Mucosa of stomach (tissue), 1 donor: ENCODE measurements at regions not wholly inside any gene's neighbourhood (a gene's known extent, or its start where the extent isn't known, plus 50 kb on each side); places are given as distances from the start of the nearest gene placed in this dataset.

Experiments
- H3K27me3 ChIP-seq: one replicate; pipeline ENCODE4 v1.7.0; 2013; ENCODE audit warnings: mild to moderate bottlenecking, low read length; ENCODE audit not compliant: control insufficient read depth, insufficient read depth
- H3K36me3 ChIP-seq: one replicate; pipeline ENCODE4 v1.7.0; 2013; ENCODE audit warnings: low read length; ENCODE audit not compliant: control insufficient read depth, insufficient read depth
- H3K4me1 ChIP-seq: one replicate; pipeline ENCODE4 v1.7.0; 2013; ENCODE audit warnings: mild to moderate bottlenecking, low read length; ENCODE audit not compliant: control insufficient read depth, insufficient read depth
- H3K4me3 ChIP-seq: one replicate; pipeline ENCODE4 v1.7.0; 2013; ENCODE audit warnings: low read length
- H3K9ac ChIP-seq: one replicate; pipeline ENCODE4 v1.7.0; 2013; ENCODE audit warnings: mild to moderate bottlenecking, low read length, moderate library complexity
- H3K9me3 ChIP-seq: one replicate; pipeline ENCODE4 v1.7.0; 2013; ENCODE audit warnings: mild to moderate bottlenecking, low read length, moderate library complexity; ENCODE audit not compliant: control insufficient read depth
- donor health status: Pancreatic carcinoma.

DNA sequence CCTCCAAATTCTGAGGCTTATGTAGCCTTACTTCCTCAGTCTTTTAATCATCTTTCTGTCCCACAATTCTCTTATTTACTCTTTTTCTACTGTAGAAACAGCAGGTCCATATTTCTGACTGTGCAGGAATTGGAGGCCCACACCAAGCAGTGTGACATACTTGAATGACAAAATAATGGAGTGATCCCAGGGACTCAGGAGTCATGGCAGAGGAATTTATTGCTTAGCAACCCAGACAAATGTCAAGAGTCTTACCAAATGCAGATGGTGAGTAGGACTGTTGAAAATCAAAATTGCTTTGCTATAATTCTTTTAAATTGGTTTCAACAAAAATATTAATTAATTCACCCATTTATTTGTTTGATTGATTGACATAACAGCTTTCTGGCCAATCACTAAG, 59.9 kb downstream of the HTR1B start:
- Histone ChIP-seq H3K36me3 (no peaks in the 10 kb centered on the region), H3K4me3 (no peak overlapping the region), H3K27me3 (no peaks in the 10 kb centered on the region)

DNA sequence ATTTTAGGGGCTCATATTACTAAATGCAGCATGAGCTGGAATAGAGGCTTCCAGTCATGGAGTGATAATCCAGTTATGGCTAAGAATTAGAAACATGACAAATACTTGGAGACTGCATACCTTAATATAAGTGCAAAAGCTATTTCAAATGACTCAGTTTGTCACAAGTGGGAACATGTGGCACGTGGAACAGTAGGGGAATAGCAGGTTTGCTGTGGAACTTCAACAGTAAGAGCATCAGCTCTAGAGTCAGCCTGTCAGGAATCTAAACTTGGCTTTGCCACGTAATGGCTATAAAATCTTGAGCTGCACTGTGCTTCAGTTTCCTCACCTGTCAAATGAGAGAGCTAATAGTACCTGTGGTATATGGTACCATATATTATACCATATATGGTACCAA, 62.1 kb downstream of the HTR1B start:
- Histone ChIP-seq H3K9ac (no peak overlapping the region), H3K4me1 (no peaks in the 10 kb centered on the region), H3K36me3 (no peaks in the 10 kb centered on the region), H3K9me3 (no peaks in the 10 kb centered on the region), H3K27me3 (no peaks in the 10 kb centered on the region), H3K4me3 (no peak overlapping the region)

More for the DNA sequence above, 59.9 kb downstream of the HTR1B start:
- Histone ChIP-seq H3K9ac (no peak overlapping the region), H3K9me3 (no peaks in the 10 kb centered on the region), H3K4me1 (no peaks in the 10 kb centered on the region)

DNA sequence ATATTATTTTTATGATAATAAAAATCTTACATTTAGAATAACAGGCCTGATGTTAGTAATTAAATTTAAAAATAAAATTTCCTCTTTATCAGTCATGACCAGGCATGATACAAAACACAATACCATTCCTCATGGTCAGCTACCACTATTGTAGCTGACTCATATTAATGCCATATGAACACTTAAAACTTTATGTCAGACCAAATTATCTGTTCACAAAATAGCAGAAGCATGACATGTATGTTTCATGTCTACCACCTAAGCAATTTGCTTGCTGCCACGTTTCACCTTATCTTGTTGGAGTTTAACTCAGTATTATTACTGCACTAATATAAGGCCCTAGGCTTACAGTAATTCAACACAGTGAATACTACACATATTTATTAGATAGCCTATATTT, 65.7 kb downstream of the HTR1B start:
- H3K36me3 ChIP-seq: no peaks in the 10 kb centered on the region
- no peaks in the 10 kb centered on the region for H3K4me1 ChIP-seq
- no peaks in the 10 kb centered on the region for H3K9me3 ChIP-seq

DNA sequence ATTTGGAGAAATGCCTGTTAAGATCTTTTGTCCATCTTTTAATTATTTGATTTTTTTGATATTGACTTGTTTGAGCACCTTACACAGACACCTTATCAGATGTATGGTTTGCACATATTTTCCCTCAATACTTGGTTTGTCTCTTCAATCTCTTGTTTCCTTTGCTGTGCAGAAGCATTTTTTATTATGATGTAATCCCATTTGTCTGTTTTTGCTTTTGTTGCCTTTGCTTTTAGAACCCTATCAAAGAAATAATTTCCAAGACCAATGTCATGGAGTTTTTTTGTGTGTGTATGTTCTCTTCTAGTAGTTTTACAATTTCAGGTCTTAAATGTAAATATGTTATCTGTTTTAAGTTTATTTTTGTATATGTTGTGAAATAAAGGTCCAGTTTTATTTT, 73.9 kb downstream of the HTR1B start:
- H3K27me3 ChIP-seq: no peaks in the 10 kb centered on the region
- no peaks in the 10 kb centered on the region for H3K36me3 ChIP-seq
- H3K9ac ChIP-seq: no peak overlapping the region
- no peak overlapping the region for H3K4me3 ChIP-seq
- no peaks in the 10 kb centered on the region for H3K9me3 ChIP-seq
- H3K4me1 ChIP-seq: no peaks in the 10 kb centered on the region

More for the DNA sequence above, 65.7 kb downstream of the HTR1B start:
- no peak overlapping the region for H3K9ac ChIP-seq
- H3K27me3 ChIP-seq: no peaks in the 10 kb centered on the region
- H3K4me3 ChIP-seq: no peak overlapping the region

DNA sequence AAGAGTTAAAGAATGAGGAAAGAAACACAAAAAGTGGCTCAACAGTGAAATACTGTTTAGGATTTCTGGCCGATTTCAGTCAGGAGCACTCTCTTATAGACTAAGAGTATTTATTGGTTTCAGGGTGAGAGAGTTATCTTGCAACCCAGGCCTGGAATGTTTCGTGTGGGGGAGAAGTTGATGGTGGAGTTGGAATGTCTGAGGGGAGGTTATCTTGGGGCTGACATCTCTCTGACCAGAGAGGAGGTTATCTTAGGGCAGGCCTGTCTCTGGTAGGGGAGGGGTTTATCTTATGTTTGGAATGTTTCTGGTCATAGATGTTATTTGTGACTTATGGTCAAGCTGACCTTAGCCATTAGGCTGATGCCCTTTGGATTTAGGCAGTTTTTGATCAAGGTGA, 80.3 kb downstream of the HTR1B start:
- Histone ChIP-seq H3K4me1 (no peaks in the 10 kb centered on the region), H3K36me3 (no peaks in the 10 kb centered on the region), H3K27me3 (no peaks in the 10 kb centered on the region), H3K9ac (no peak overlapping the region), H3K9me3 (no peaks in the 10 kb centered on the region), H3K4me3 (no peak overlapping the region)

DNA sequence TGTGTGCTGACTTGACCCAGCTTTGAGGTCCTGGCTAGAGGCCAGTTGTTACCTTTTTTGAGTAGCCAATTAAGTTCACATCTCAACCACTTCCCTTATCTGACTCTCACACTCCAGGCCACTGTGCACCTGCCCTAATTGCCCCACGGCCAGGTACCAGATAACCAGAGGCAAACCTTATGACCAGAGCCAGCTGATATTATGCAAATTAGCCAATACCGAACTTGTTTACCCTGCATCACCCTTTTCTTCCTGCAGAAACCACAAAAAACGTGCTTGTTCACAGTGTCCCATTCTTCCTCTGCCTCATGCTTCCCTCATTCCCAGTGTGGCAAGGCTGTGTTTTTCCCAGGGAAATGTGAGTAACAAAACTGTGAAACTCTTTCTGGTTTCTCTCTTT, 89.3 kb downstream of the HTR1B start:
- Histone ChIP-seq H3K9me3 (no peaks in the 10 kb centered on the region), H3K36me3 (no peaks in the 10 kb centered on the region), H3K27me3 (no peaks in the 10 kb centered on the region), H3K4me3 (no peak overlapping the region), H3K4me1 (no peaks in the 10 kb centered on the region), H3K9ac (no peak overlapping the region)

DNA sequence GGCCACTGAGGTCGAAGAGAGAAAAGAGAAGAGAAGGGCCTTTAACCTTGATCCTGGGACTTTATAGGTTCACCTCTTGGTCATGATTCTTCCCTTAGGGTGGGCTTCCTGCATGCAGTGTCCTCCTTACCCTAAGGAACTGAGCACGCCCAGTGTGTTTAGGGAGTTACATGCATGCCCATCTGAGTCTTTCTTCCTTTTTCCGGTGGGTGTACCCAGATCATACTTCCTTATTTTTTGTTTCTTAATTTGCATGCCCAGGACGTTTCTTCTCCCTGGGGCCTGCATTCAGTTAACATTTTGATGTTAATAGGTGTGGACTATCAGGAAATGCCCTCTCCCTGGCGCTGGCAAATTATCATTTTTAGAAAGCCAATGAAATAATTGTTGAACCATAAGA, 91.5 kb downstream of the HTR1B start:
- Histone ChIP-seq H3K27me3 (no peaks in the 10 kb centered on the region), H3K9ac (no peak overlapping the region), H3K4me1 (no peaks in the 10 kb centered on the region), H3K4me3 (no peak overlapping the region), H3K36me3 (no peaks in the 10 kb centered on the region), H3K9me3 (no peaks in the 10 kb centered on the region)

DNA sequence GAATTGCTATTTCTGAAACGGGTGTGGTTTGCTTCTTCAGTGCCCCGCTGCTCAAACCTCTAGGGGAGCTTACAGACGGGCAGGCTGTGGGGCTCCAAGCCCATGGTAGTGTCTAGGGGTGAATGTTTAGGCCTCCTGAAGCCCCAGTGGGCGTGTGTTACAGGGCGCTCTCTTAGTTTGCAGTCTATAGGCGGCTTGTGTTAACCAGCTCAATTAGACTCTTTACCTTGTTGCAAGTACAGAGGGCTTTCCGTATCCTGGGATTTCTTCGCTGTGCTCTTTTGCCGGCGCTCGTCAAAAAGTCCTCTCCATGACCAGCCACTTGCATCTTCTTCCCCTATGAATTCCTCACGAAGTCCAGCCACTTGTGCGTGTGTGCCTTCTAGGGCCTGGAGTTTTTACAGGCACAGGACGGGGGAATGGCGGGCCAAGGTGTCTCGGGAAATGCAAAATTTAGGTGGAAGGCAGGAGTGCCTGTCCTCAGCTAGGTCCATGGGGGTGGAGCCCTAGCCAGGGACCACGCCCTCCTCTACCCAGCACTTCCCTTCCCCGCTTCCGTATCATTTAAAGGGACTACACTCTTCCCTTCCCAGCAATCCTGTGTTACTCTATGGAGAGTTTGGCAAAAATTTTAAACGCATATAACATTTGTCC, 94.5 kb downstream of the HTR1B start:
- no peak overlapping the region for H3K4me3 ChIP-seq
- H3K27me3 ChIP-seq: no peaks in the 10 kb centered on the region
- H3K9ac ChIP-seq: peak overlapping the region; percentile 41
- H3K4me1 ChIP-seq: no peaks in the 10 kb centered on the region
- H3K36me3 ChIP-seq: no peaks in the 10 kb centered on the region
- no peaks in the 10 kb centered on the region for H3K9me3 ChIP-seq

DNA sequence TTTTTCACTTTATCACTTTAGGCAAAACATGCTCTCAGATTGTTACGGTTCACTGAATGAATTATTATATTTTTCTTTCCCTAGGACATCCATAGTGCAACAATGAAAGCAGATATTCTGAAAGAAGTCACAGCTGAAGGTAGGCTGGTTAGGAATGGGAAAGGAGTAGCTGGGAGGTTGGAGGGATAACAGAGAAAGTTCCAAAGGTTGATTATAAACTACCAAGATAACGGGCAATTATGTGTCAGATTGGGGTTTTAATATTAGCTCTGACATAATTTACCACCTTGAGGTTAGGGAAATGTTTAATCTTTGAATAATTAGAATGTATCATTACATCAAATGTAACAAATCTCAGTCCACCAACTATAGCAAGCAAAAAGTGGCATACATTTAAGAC, 96.5 kb downstream of the HTR1B start:
- H3K9ac ChIP-seq: no peak overlapping the region
- H3K36me3 ChIP-seq: no peaks in the 10 kb centered on the region
- H3K27me3 ChIP-seq: no peaks in the 10 kb centered on the region
- H3K9me3 ChIP-seq: no peaks in the 10 kb centered on the region
- H3K4me1 ChIP-seq: no peaks in the 10 kb centered on the region
- no peak overlapping the region for H3K4me3 ChIP-seq

DNA sequence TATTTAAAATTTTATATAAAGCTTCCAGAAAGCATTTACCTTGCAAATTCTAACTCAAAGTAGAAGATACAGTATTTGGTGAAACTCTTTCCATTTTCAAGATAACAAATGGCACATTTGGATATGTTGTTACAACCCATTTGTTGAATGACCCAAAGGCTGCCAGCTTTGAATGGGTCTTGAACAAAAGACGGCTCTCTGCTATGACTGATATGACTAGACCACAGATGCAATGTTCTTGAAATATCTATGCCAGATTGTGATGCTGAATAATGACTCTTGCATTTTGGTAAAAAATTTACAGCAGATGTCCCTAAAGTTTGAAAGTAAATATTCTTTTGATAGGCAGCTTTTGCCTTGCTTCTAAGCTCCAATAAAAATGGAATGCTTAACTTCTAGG, 99.6 kb downstream of the HTR1B start:
- H3K36me3 ChIP-seq: no peaks in the 10 kb centered on the region
- no peaks in the 10 kb centered on the region for H3K27me3 ChIP-seq
- H3K4me1 ChIP-seq: no peaks in the 10 kb centered on the region
- no peak overlapping the region for H3K4me3 ChIP-seq
- H3K9me3 ChIP-seq: no peaks in the 10 kb centered on the region
- H3K9ac ChIP-seq: no peak overlapping the region

DNA sequence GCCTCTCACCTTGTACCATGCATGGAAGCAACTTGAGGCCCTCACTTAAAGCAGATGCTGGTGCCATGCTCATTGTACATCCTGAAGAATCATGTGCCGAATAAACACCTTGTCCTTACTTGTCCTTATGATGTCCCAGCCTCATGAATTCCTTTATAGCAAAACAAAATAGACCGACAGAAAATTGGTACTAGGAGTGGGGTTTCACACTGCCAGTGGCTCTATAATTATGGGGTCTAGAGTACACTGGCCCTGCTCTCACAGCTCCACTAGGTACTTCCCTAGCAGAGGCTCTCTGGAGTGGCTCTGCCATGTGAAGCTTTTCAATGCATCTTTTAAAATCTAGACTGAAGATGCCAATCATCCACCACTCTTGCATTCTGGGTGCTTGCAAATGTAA, 101.2 kb downstream of the HTR1B start:
- no peaks in the 10 kb centered on the region for H3K9me3 ChIP-seq
- no peaks in the 10 kb centered on the region for H3K36me3 ChIP-seq
- no peaks in the 10 kb centered on the region for H3K4me1 ChIP-seq
- no peak overlapping the region for H3K9ac ChIP-seq
- no peak overlapping the region for H3K4me3 ChIP-seq
- H3K27me3 ChIP-seq: no peaks in the 10 kb centered on the region

DNA sequence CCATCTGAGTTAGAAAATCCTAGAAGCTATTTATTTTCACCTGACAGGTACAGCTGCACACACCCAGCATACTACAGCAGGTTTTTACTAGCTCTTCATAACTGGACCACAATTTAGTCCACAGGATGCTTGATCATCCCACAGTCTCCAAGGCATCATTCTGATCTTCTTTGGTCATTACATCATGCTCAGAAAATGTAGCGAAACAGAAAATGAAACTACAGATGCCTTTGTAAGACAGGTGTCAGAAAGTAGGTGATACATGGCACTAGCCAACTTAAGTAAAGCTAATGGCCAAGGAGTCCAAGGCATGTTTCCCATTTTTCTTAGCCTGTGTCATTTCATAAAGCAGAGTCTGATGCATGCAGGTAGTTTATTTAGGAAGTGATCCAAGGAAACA, 102.3 kb downstream of the HTR1B start:
- Histone ChIP-seq H3K9ac (no peak overlapping the region), H3K9me3 (no peaks in the 10 kb centered on the region), H3K27me3 (no peaks in the 10 kb centered on the region), H3K36me3 (no peaks in the 10 kb centered on the region), H3K4me3 (no peak overlapping the region), H3K4me1 (no peaks in the 10 kb centered on the region)

DNA sequence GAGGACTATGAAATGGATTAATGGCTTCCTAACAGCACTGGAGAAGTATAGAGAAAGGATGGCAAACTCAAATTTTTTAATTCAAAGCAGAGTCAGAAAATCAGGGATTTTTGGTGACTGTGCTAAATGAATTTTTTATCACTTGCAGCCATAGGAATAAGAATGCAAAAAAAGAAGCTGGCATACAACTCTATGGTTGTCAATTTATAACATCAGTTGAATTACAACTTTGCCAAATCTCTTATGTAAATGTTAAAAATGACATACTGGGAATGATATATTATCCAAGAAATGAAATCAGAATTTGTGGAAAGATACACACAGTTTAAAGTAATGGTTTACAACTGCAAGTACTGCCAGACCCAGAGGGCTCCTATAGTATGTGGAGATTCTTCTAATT, 106.5 kb downstream of the HTR1B start:
- no peaks in the 10 kb centered on the region for H3K36me3 ChIP-seq
- H3K27me3 ChIP-seq: no peaks in the 10 kb centered on the region
- no peaks in the 10 kb centered on the region for H3K9me3 ChIP-seq
- H3K4me1 ChIP-seq: no peaks in the 10 kb centered on the region
- H3K4me3 ChIP-seq: no peak overlapping the region
- H3K9ac ChIP-seq: no peak overlapping the region
